GM12892 (cell line): ENCODE measurements at regions not wholly inside any gene's neighbourhood (a gene's known extent, or its start where the extent isn't known, plus 50 kb on each side); places are given as distances from the start of the nearest gene placed in this dataset.

Source experiments
- POLR2A ChIP-seq: IDR thresholded peaks from 2 replicates; pipeline ENCODE4 v1.6.1; 2011; ENCODE audit warnings: low read depth, low read length, control low read depth
- TAF1 ChIP-seq: IDR thresholded peaks from 2 replicates; pipeline ENCODE4 v1.6.1; 2011; ENCODE audit warnings: low read depth, mild to moderate bottlenecking, control low read depth, low read length, borderline replicate concordance

- TF ChIP-seq POLR2A, result no peak
- TF ChIP-seq TAF1, result no peak
Observed at GRCh38 chr18:39681061-39681460, 2115.5 kb upstream of the CELF4 start.
